ENCODE measurements at regions not wholly inside any gene's neighbourhood (a gene's known extent, or its start where the extent isn't known, plus 50 kb on each side); places are given as distances from the start of the nearest gene placed in this dataset.

DNA sequence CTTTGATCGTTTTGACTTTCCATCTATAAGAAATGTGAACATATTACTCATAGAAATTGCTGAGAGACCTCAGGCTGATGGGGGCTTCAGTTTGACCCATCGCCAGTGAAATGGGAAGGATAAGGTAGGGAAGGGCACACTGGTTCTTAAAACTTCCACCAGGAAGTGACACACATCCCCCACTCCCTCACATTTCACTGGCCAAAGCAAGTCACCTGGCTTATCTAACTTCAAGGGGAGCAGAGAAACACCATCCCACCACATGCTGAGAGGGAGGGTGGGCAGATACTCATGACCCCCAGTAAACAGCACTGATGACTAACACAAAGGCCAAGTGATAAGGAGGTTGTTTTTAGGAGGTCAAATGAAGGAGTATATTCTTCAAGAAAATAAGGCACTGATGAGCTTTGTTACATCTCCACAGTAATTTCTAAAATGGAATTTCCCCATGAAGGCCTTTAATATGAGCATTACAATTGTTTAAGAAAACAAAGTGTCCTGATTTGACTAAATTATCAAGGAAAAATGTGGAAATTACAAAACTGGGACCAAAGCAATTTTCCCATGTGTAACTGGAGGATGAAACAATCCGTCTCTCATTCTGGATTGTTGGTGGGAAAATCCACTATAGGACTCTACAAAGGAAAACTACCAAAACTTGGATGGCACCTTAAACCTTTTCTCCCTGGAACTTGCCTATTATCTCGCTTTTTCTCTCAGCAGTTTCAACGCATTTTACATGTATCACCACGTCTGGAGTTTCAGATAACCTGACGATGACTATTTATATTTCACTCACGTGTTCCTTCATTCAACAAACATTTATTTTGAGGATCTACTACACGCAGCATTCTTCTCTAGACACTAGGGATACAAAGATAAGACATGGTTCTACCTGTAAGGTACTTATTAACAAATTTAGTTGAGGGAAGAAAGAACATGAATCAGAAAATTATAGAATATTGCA lies 91.8 kb upstream of the EEA1 start:
- no peak overlapping the region for H3K4me3 ChIP-seq
- DNase-seq (ENCODE audit: low spot score): no peak
- H3K27ac ChIP-seq: no peak overlapping the region
- TF ChIP-seq, protein P1, sequence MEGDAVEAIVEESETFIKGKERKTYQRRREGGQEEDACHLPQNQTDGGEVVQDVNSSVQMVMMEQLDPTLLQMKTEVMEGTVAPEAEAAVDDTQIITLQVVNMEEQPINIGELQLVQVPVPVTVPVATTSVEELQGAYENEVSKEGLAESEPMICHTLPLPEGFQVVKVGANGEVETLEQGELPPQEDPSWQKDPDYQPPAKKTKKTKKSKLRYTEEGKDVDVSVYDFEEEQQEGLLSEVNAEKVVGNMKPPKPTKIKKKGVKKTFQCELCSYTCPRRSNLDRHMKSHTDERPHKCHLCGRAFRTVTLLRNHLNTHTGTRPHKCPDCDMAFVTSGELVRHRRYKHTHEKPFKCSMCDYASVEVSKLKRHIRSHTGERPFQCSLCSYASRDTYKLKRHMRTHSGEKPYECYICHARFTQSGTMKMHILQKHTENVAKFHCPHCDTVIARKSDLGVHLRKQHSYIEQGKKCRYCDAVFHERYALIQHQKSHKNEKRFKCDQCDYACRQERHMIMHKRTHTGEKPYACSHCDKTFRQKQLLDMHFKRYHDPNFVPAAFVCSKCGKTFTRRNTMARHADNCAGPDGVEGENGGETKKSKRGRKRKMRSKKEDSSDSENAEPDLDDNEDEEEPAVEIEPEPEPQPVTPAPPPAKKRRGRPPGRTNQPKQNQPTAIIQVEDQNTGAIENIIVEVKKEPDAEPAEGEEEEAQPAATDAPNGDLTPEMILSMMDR (IDR thresholded peaks at IDR 0.05): no peak

DNA sequence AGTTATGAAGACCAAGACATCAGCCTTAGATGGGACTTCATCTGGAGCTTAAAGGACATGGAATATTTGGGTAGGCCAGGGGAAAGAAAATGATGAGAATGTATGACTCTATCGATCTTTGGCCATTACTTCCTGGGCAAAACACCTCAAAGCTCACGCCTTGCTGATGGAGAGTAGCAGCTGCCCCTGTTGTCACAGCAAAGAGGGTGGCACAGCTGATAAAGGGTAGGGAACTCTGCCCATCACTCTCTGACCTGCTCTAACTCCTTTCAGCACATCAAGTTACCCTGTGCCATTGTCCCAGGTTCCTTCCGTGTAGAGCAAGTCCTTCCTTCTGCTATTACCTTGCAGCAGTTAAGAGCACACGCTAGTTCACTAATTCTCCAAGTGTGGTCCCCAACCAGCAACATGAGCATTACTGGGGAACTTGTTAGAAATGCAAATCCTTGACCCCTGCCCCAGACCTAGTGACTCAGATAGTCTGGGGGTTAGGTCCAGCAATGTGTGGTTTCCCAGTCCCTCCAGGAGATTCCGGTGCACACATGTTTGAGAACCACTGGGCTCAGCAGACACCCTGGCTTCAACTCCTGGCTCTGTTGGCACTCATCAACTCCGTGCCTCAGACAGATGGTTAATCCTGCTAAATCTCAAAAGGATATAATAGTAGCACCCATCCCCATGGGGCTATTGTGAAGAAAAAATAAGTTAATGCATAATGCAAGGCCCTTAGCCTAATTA lies 93.7 kb upstream of the EEA1 start:
- H3K4me3 ChIP-seq: no peak overlapping the region
- TF ChIP-seq, protein P1 (IDR thresholded peaks at IDR 0.05): no peak
- no peak for DNase-seq (ENCODE audit: low spot score)
- H3K27ac ChIP-seq: no peak overlapping the region

DNA sequence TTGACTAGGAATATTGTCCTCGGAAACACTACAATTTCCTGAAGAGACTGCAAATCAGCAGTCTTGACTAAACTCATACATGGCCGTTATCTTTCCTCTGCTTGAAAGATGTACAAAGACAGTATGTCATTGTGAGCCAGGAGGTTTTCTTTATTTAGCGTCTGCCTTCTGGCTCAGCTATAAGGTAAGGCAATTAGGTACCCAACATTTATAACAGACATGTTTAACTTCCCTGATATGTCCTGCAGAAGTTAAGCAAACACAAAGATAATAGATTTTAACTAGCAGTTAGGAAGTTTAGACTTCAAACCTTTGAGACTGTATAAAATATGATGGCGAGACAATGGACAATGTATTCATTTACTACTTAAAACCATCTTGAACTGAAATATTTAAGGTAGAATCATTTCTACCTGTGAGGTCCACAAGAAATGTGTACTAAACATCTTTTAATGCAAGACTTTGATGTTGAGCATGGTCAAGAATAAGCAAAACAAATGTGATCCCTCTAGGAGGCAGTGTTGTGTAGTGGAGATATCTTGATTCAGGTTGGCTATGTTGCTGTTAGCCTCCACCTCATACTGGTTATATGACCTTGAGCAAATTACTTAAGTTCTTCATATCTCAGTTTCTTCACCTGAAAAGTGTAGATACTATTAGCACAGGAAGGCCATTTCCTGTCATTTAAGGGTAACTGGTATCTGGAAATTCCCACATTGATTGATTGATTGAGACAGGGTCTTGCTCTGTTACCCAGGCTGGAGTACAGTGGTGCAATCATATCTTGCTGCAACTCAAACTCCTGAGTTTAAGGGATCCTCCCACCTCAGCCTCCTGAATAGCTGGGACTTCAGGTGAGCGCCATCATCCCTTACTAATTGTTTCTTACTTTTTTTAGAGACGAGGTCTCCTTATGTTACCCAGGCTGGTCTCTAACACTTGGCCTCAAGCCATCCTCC lies 96.3 kb upstream of the EEA1 start:
- no peak overlapping the region for H3K27ac ChIP-seq
- DNase-seq (ENCODE audit: low spot score): no peak
- TF ChIP-seq, protein P1 (IDR thresholded peaks at IDR 0.05): no peak
- no peak overlapping the region for H3K4me3 ChIP-seq

DNA sequence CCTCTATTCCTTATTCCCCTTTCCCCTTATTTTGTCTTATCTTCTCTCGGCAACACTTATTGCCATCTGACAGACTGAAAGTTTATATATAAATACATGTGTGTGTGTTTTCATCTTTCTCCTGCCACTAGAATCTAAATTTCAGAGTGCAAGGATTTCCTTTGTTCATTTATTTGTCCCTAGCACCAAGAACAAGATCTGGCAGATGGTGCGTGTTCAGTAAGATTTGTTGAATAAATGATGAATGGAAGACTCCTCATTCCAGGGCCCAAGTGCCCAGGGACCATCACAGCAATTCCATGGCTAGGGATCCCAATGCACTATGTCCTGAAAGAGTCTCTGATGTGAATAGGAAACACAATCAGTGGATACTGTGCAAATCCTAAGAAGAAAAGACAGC lies 97.9 kb upstream of the EEA1 start:
- TF ChIP-seq, protein P1 (IDR thresholded peaks at IDR 0.05): no peak
- Histone ChIP-seq H3K27ac (no peak overlapping the region), H3K4me3 (no peak overlapping the region)
- no peak for DNase-seq (ENCODE audit: low spot score)

DNA sequence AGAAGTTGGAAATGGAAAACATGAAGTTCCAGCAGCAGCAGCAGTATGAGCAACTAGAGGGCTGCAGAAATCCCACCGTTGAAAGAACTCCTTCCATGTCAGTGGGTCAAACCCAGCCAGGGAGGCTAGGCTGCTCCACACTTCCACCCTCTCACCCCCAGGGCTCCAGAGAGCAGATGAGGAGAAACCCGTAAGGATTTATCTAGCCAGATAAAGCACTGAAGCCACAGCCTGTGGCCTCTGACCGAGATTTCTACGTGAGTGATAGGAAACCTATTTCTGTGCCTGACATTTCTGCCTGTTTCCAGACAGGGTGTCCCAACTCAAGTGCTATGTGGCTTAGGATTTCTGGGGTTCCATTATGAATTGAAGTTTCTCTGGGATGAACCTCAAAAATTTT lies 100.0 kb upstream of the EEA1 start:
- no peak for DNase-seq (ENCODE audit: low spot score)
- TF ChIP-seq, protein P1 (IDR thresholded peaks at IDR 0.05): no peak
- H3K4me3 ChIP-seq: no peak overlapping the region
- no peak overlapping the region for H3K27ac ChIP-seq

DNA sequence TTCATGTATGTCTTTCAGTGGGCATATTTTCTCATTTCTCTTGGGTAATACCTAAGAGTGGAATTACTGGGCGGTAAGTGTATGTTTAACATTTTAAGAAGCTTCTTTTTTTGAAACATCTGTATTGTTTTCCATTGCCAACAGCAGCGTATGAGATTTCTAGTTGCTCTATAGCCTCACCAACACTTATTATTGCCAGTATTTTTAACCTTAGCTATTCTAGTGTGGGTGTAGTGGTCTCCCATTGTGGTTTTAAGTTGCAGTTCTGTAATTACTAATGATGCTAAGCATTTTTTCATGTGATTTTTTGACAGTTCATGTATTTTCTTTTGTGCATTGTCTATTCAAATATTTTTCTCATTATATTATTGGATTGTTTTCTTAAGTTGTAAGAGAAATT lies 101.9 kb upstream of the EEA1 start:
- H3K4me3 ChIP-seq: no peak overlapping the region
- TF ChIP-seq, protein P1 (IDR thresholded peaks at IDR 0.05): no peak
- no peak overlapping the region for H3K27ac ChIP-seq
- DNase-seq (ENCODE audit: low spot score): no peak
